GM21515 (cell line): ENCODE measurements at regions not wholly inside any gene's neighbourhood (a gene's known extent, or its start where the extent isn't known, plus 50 kb on each side); places are given as distances from the start of the nearest gene placed in this dataset.

Experiments
- ATAC-seq: cut with Tn5 transposase; IDR thresholded peaks from one replicate; pipeline ENCODE4 v1.9.1; 2021; ENCODE audit not compliant: unreplicated experiment

DNA sequence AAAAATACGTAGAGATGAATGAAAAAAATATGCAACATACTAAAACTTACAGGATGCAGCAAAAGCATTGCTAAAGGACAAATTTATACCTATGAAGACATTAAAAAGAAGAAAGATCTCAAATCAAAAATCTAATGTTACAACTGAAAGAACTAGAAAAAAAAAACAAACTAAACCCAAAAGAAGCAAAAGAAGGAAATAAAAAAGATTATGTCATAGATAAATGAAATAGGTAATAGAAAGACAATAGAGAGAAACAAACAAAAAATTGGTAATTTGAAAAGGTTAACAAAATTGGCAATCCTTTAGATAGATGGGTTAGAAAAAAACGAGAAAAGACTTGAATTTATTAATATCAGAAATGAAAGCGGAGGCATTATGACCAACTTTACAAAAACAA, 1000.2 kb downstream of the TLE4 start:
- no peak for ATAC-seq

DNA sequence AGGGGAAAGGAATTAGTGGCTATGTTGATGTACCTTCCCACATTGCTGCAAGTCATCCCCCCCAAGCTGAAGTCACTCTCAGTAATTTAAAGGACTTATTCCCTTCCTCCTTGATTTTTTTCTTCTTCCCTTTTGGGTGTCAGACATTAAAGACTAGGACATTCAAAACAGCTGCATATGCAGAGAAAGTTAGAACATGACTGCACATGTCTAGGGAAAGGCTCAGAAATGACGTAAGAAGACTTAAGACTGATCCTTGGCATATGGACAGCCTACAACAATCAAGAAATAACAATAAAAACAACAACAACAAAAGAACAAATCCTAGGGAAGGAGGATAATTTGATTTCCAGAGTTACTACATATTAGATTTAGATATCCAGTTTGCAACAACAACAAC, 997.5 kb downstream of the TLE4 start:
- no peak for ATAC-seq

DNA sequence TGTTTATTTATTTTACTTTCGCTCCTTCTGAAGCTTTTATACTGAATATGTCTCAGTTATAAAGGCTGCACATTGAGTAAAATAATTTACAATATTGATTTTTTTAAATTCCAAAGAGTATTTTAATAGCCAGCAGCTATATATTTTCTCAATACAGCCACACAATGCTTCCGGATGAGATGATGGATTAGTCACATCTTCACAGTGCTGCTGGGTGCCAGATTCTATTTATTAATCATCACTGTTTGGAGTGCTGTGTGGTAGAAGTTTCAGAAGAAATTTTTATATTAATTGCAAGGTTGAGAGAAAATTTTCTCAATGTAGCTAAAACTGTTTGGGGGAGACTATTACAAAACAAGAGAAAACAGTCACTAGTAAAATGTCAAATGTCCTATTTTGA, 989.8 kb downstream of the TLE4 start:
- no peak for ATAC-seq

DNA sequence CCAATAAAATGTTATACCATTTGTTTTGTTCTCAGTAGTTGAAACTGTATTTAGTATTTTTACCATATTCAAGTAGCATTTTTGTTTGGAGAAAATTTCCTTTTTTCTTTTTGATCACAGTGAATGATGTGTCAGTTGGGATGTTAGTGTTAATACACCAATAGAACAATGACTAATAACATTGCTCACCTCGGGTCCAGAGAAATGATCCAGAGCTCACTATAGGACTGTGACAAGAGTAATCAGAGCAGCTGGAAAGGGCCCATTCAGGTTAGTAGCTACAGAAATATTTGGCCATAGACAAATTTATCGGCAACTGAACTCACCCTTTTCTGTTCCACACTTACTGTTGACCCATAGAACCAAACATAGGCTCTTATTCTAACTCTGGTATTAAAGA, 989.2 kb downstream of the TLE4 start:
- ATAC-seq = no peak

GRCh38 chr9:80557256-80557655, 985.5 kb downstream of the TLE4 start:
- ATAC-seq = no peak

GRCh38 chr9:80556631-80557030, 984.9 kb downstream of the TLE4 start:
- ATAC-seq = no peak

DNA sequence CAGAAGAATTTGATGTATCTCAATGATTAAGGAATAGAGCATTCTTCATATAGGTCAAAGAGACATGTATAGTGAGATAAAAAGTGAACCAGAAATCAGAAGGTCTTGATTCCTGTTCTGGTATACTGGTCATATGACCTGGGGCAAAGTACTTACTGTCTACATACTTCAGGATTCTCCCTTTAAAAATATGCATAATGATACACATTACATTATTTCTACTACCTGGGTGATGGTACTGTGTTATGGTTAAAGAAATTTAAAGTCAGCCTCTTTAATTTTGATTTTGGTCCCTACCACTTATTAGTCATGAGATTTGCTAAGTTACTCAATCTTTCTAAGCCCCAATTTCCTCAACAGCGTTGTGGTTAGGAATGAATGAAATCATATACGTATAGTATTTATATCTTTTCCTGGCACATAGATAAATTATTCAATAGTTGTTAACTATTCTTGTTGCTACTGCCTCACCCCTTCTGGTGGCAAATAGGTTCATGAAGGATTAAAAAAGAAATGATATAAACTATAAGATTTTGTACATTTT, 984.1 kb downstream of the TLE4 start:
- no peak for ATAC-seq

DNA sequence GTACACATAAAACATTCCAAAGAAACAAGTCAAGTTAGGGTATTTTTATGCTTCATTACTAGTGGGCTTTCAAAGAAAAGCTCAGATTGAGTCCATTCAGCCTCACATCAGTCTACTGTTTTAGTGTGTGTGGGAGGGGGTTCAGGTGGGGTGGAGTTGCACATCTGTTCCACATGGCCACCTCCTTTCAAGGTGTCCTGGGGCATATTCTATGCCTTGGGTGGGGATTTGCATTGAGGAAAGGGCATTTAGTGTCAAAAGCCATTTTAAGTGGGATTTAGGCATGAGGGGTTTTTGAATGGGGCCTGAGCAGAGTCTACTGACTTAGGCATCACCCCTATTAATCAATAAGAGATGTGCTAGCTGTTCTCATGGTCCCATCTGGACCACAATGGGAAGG, 983.1 kb downstream of the TLE4 start:
- no peak for ATAC-seq

DNA sequence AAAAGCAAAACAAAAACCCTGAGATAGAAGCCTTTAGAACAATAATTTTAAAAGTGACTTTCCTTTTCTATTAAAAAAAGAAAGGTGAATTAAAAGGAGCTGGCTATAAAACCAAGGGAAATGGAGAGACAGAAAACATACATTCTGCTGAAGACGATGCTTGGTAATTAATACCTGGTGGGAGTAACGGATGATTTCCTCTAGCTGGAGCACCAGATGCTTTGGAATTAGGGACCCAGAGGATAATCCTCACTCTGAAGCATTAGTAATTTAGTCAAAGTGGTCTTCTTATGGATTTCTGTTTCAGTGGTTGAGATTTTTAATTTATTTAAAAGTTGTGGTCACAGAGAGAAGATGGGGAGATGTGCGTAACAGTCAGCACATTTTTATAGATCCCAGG, 982.5 kb downstream of the TLE4 start:
- ATAC-seq = no peak

DNA sequence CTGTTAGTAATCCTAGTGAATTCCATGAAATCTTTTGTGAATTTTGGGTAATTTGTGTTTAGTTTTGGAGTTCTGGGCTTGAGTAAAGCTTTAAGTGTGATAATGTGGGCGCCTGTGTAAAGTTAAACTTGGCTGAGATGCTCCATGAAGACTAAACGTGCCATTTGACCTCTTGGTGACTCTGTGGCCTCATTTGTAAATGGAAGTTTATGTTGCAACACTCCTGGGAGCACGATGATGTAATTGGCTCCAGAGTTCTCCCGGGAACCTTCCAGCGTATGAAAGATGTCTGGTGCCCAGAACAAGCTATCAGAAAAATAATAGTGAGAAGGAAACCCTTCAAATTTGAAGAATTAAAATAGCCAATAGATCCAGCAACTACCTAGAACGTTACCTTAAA, 981.2 kb downstream of the TLE4 start:
- no peak for ATAC-seq

DNA sequence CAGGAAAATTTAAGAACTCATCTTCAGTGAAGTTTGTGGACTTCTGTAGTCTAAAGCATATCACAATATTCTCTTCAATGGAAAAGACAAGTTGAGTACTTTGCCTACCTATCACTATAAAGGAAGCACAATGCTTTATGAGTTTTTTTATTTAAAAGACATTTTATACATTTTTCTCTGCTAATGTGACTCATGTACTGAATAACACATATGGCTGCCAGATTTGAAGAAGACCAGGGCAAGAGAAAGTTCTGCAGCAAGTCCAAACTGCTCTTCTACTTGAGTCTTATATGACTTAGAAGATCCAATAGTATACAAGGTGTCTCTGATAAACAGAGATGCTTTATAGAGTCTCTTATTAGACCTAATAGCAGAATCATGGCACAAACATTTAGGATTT, 978.4 kb downstream of the TLE4 start:
- no peak for ATAC-seq

DNA sequence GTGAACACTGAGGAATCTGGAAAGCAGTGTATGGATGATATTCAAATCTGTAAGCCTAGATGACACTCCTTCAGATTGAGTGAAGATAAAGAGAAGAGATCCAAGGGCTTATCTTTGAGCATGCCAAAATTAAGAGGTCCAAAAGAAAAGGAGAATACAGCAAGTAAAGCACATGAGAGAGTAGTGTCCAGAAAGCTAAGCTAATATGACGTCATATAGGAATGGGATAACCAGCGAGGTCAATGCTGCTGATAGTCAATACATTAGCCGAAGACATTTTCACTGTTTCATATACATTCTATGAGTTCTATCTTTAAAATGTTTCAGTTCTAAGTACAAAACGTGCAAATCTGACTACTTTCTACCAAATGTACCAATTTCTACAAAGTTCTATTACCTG, 975.8 kb downstream of the TLE4 start:
- no peak for ATAC-seq

- no peak for ATAC-seq
Observed at GRCh38 chr9:80540387-80540786, 968.6 kb downstream of the TLE4 start.

- no peak for ATAC-seq
Observed at GRCh38 chr9:80538976-80539375, 967.2 kb downstream of the TLE4 start.

DNA sequence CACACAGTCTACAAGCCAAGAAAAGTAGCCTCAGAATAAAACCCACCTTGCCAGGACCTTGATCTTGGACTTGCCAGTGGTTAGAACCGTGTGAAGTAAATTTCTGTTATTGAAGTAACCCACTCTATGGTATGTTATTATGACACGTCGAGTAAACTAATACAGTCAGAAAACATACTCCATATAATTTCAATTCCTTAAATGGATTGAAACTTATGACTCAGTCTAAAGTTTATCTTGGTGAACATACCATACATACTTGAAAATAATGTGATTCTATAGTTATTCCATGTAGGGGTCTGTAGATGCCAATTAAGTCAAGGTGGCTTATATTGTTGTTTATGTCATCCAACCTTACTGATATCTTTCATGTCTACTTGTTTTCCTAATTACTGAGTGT, 950.7 kb downstream of the TLE4 start:
- no peak for ATAC-seq

DNA sequence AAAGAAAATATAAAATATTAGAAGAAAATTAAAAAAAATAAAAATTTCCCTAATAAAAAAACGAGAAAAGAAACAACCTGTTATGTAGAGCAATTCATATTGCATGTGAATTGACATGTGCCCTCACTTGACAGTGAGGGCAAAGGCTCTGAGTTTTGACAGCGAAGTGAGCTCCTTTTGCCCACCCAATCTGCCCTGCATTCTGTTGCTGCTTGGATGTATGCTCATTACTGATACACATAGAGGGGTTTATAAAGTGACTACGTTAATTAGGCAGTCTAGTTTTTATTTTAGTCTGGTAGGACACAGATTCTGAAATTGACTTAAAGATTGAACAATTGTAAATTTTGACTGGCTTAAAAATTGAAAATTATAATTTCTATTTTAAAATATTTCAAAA, 949.4 kb downstream of the TLE4 start:
- ATAC-seq = no peak

DNA sequence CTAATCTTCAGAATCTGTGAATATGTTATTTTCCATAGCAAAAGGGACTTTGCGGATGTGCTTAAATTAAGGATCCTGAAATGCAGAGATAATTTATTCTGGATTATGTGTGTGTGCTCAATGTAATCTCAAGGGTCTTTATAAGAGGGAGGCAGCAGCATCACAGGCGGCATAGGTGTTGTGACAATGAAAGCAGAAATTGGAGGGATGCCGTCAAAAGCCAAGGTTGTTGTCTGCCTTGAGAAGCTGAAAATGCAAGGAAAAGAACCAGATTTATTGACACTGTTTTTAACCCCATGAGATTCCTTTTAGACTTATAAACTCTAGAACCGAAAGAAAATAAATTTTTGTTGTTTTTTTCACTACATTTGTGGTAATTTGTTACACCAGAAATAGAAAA, 948.5 kb downstream of the TLE4 start:
- ATAC-seq = no peak

GRCh38 chr9:80518441-80518840, 946.7 kb downstream of the TLE4 start:
- no peak for ATAC-seq

- ATAC-seq = no peak
Observed at GRCh38 chr9:80516679-80517078, 944.9 kb downstream of the TLE4 start.

DNA sequence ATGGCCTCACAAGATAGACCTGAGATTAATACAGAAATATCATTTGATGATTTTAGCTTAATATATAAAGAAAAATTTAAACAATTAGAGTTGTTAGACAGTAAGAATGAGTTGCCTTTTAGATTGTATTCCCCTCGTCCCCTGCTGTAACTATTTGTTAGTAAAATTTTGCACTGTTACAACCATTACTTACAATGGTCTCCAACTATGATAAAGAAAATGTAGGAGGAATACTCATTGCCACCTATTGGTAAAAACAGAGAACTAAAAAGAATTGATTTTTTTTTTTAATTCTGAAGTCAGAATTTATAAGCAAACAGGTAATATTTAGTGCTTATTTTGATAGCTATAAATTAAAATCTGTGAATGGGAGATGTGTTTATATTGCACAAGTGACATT, 937.6 kb downstream of the TLE4 start:
- ATAC-seq = no peak

GRCh38 chr9:80507611-80508010, 935.8 kb downstream of the TLE4 start:
- no peak for ATAC-seq

DNA sequence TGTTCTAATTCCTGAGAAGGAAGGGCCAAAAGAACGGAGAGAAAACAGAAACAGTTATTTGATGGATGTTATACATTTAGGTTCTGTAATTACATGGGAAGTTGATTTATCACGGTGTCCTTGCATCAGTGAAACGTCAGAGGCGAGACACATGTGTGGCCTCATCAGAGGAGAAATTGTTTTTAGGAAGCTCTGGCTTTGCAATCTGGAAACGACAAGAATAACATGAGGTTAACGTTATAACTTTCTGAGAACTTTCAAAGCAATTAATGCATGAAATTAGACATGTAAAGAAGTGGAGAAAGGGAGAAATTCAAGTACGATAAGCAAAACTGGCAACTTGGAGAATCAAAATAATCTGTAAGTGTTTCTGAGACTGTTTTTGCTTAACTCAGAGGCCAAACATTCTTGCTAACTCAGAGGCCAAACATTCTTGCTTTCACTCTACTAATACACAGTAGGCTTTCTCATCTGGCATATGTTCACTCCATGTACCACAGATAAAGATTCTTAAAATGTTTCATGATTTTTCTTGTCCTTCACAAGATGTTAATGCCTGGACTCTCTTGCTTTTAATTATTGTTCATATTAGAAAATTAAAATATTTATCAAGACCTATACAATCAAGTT, 933.0 kb downstream of the TLE4 start:
- ATAC-seq = no peak

GRCh38 chr9:80503671-80504281, 932.0 kb downstream of the TLE4 start:
- ATAC-seq = no peak
